MCF 10A (cell line): ENCODE measurements at regions not wholly inside any gene's neighbourhood (a gene's known extent, or its start where the extent isn't known, plus 50 kb on each side); places are given as distances from the start of the nearest gene placed in this dataset.

Experiments
- BruUV-seq: library from RNA; stranded (reverse); fragments of 400-500 nt; replicated peaks from 2 replicates; lab custom pipeline; 2021; lab: Mats Ljungman, UMichigan
- CTCF ChIA-PET: fragments of 300-600 bp; sonication (Branson Sonifier 250); formaldehyde crosslinking; extraction: SDS; loops from one replicate; lab custom pipeline; 2021; ENCODE audit warnings: antibody characterized with exemption, inconsistent platforms; lab: Yijun Ruan, JAX
- POLR2A ChIA-PET: fragments of 300-600, 350-650 bp; sonication (Branson Sonifier 250); formaldehyde crosslinking; extraction: SDS; loops from one replicate; lab custom pipeline; 2020; ENCODE audit warnings: antibody characterized with exemption, inconsistent platforms; lab: Yijun Ruan, JAX
- DNase-seq: peaks from one replicate; pipeline ENCODE4 v3.0.0-alpha.2; 2018; ENCODE audit not compliant: unreplicated experiment
- H3K27ac Mint-ChIP-seq: one replicate; pipeline ENCODE4 v1.8.0; 2022; ENCODE audit warnings: mild to moderate bottlenecking, low read depth, mixed read lengths; ENCODE audit not compliant: unreplicated experiment
- H3K27me3 Mint-ChIP-seq: one replicate; pipeline ENCODE4 v1.8.0; 2022; ENCODE audit warnings: mixed read lengths; ENCODE audit not compliant: insufficient read depth, unreplicated experiment
- H3K36me3 Mint-ChIP-seq: one replicate; pipeline ENCODE4 v1.8.0; 2022; ENCODE audit warnings: mild to moderate bottlenecking, moderate library complexity, mixed read lengths; ENCODE audit not compliant: insufficient read depth, unreplicated experiment
- H3K4me1 Mint-ChIP-seq: one replicate; pipeline ENCODE4 v1.8.0; 2022; ENCODE audit warnings: mixed read lengths; ENCODE audit not compliant: insufficient read depth, unreplicated experiment
- H3K4me3 Mint-ChIP-seq: one replicate; pipeline ENCODE4 v1.8.0; 2022; ENCODE audit warnings: mild to moderate bottlenecking, moderate library complexity, mixed read lengths; ENCODE audit not compliant: unreplicated experiment
- H3K9me3 Mint-ChIP-seq: one replicate; pipeline ENCODE4 v1.8.0; 2022; ENCODE audit warnings: mixed read lengths; ENCODE audit not compliant: unreplicated experiment
- intact Hi-C: fragments of 100-400 bp; cut with micrococcal nuclease; formaldehyde crosslinking; loops from 2 replicates; pipeline ENCODE4 v1.14.1; 2022
- TF ChIP-seq, protein P1 (sequence below): fragments of 200-600 bp; IDR thresholded peaks from one replicate; pipeline ENCODE4 v1.8.0; 2022; ENCODE audit warnings: antibody characterized with exemption, mild to moderate bottlenecking; ENCODE audit not compliant: unreplicated experiment

DNA sequence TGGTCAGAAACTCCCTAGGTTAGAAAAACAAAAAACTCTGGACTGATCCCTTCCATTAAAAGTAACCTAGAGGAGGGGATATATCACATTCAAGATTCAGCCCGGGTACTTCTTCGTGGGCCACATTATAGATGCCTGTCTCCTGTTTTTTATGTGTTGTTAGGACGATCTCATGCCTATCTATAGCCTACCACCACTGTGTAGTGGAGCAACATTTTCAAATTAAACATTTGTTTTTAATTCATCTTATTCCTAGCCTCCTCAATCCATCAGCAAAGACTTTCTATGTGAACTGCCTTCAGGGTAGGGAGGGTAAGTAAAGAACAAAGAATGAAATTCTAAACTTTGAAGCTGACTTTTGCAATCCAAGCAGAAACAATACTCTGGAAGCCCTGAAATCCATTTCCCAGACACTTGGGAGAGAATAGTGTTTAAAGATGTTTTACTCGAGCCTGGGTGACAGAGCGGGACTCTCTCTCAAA lies 379.4 kb downstream of the ANXA1 start:
- Mint-ChIP-seq H3K4me1 (no peaks in the 10 kb centered on the region), H3K9me3 (no peaks in the 10 kb centered on the region), H3K27me3 (peaks cover 40% of the 10 kb centered on the region), H3K4me3 (no peak overlapping the region), H3K27ac (no peak overlapping the region), H3K36me3 (no peaks in the 10 kb centered on the region)
- DNase-seq: no peak
- intact Hi-C loops: no loop called here
- BruUV-seq: no TSS peak
- TF ChIP-seq, protein P1, sequence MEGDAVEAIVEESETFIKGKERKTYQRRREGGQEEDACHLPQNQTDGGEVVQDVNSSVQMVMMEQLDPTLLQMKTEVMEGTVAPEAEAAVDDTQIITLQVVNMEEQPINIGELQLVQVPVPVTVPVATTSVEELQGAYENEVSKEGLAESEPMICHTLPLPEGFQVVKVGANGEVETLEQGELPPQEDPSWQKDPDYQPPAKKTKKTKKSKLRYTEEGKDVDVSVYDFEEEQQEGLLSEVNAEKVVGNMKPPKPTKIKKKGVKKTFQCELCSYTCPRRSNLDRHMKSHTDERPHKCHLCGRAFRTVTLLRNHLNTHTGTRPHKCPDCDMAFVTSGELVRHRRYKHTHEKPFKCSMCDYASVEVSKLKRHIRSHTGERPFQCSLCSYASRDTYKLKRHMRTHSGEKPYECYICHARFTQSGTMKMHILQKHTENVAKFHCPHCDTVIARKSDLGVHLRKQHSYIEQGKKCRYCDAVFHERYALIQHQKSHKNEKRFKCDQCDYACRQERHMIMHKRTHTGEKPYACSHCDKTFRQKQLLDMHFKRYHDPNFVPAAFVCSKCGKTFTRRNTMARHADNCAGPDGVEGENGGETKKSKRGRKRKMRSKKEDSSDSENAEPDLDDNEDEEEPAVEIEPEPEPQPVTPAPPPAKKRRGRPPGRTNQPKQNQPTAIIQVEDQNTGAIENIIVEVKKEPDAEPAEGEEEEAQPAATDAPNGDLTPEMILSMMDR: no peak
- CTCF ChIA-PET: interaction anchor here (0.9 kb wide), 1 partner anchor 10 kb away, joined by 4 read pairs; no protein-coding TSS in a partner anchor
- POLR2A ChIA-PET: no interaction called here

DNA sequence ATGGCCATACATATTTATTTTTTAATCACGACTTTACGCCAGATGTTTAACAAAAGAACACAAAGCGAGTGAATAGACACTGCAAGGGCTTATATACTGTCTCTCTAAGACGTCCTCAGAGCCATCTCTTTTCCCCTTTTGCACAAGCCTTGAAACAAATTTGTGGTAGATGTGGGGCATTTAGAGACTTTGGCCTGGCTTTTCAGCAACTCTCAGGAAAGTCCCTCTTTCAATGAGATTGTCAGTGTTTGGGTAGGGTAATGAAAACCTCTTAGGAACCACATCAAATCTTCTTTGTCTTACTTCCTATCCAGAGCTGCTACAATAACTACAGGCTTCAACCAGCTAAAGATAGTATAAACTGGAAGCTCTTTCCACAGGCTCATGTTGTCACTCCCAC lies 380.0 kb downstream of the ANXA1 start:
- CTCF ChIA-PET: interaction anchor here (0.9 kb wide), 1 partner anchor 10 kb away, joined by 4 read pairs; no protein-coding TSS in a partner anchor
- H3K4me3 Mint-ChIP-seq: no peak overlapping the region
- no peak for DNase-seq
- no peaks in the 10 kb centered on the region for H3K9me3 Mint-ChIP-seq
- H3K27ac Mint-ChIP-seq: no peak overlapping the region
- no peaks in the 10 kb centered on the region for H3K36me3 Mint-ChIP-seq
- intact Hi-C loops: no loop called here
- BruUV-seq: no TSS peak
- POLR2A ChIA-PET: no interaction called here
- TF ChIP-seq, protein P1: no peak
- H3K4me1 Mint-ChIP-seq: no peaks in the 10 kb centered on the region
- H3K27me3 Mint-ChIP-seq: peaks cover 34% of the 10 kb centered on the region

DNA sequence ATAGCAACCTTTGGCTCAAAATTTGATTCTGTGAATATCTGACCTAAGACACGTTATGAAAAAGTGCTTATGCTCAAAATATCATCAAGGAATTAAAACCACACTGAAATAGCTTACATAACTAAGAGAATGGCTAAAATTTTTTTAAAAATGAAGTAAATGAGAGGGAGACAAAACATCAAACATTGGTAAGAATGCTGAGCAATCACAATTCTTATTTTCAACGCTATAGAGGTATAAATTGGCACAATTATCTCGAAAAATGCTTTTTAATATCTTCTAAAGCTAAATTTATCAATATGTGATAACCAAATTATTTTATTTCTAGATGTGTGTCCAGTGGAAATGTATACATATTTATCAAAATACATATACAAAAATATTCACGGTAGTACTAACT lies 381.3 kb downstream of the ANXA1 start:
- no peak for DNase-seq
- Mint-ChIP-seq H3K27me3 (peaks cover 34% of the 10 kb centered on the region), H3K4me3 (no peak overlapping the region), H3K4me1 (no peaks in the 10 kb centered on the region), H3K27ac (no peak overlapping the region), H3K9me3 (no peaks in the 10 kb centered on the region), H3K36me3 (no peaks in the 10 kb centered on the region)
- CTCF ChIA-PET: interaction anchor here (0.6 kb wide), 1 partner anchor 19 kb away, joined by 3 read pairs; no protein-coding TSS in a partner anchor
- BruUV-seq: no TSS peak
- POLR2A ChIA-PET: no interaction called here
- intact Hi-C loops: no loop called here
- TF ChIP-seq, protein P1: no peak

DNA sequence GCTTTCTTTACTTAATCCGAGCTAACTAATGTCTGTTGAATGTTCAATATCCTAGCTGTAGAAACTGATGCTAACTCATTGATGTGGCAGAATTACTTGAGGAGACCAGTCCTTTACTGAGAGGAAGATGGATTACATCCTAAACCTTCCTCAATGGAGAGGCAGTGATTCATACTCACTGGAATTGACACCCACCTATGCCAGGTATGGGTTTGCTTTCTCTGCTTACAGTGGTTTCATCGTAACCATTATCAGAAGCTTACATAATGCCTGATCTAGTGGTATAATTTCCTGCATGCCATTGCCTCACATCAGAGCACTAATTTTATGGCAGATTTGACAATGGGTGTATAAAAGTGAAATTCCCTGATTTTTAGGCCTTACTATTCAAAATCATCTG lies 384.7 kb downstream of the ANXA1 start:
- no peaks in the 10 kb centered on the region for H3K4me1 Mint-ChIP-seq
- TF ChIP-seq, protein P1: no peak
- no peak overlapping the region for H3K27ac Mint-ChIP-seq
- no TSS peak for BruUV-seq
- H3K36me3 Mint-ChIP-seq: no peaks in the 10 kb centered on the region
- H3K9me3 Mint-ChIP-seq: no peaks in the 10 kb centered on the region
- DNase-seq: no peak
- POLR2A ChIA-PET: no interaction called here
- no peak overlapping the region for H3K4me3 Mint-ChIP-seq
- CTCF ChIA-PET: no interaction called here
- H3K27me3 Mint-ChIP-seq: peaks cover 54% of the 10 kb centered on the region
- intact Hi-C loops: no loop called here
